Neural cell (in vitro differentiated cells): ENCODE measurements at regions not wholly inside any gene's neighbourhood (a gene's known extent, or its start where the extent isn't known, plus 50 kb on each side); places are given as distances from the start of the nearest gene placed in this dataset.

Experiments
- POLR2AphosphoS5 ChIP-seq: IDR thresholded peaks from 2 replicates; pipeline ENCODE4 v1.6.1; 2012
- TAF1 ChIP-seq: IDR thresholded peaks from 2 replicates; pipeline ENCODE4 v1.6.1; 2012; ENCODE audit warnings: low read depth

- no peak for TF ChIP-seq POLR2AphosphoS5
- no peak for TF ChIP-seq TAF1
These were observed 294.7 kb upstream of the TNC start for GRCh38 chr9:115412656-115413055.
